Fibroblast of peridontal ligament (primary cell): ENCODE measurements at regions not wholly inside any gene's neighbourhood (a gene's known extent, or its start where the extent isn't known, plus 50 kb on each side); places are given as distances from the start of the nearest gene placed in this dataset.
A peak's percentile ranks its signal among the peaks of the same experiment; 100 is the strongest.
"Not testable (repeated sequence)": the region's sequence is repeated elsewhere in the genome, so short reads cannot be mapped to it uniquely, and the experiment has no call there.

Experiments
- DNase-seq: peaks from one replicate; pipeline ENCODE4 v3.0.0-alpha.2; 2010; ENCODE audit errors: extremely low read depth

DNA sequence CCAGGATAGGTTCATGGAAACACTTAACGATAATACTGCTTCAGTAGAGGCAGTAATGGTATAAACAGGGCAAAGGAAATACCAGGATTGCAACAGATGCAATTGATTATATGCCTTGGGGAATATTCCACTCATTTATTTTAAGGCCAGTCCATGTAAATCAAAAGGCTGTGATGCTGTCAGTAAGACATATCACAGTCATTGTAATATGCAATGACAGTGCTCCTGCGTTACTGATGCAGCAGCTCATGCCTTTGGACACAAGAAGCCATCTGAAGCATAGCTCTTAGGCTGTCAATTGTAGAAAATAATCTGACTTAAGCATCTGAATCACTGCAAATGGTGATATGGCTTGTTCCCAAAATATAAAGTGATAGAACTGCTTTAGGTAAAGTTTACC, 674.8 kb downstream of the TMTC2 start:
- no peak for DNase-seq

DNA sequence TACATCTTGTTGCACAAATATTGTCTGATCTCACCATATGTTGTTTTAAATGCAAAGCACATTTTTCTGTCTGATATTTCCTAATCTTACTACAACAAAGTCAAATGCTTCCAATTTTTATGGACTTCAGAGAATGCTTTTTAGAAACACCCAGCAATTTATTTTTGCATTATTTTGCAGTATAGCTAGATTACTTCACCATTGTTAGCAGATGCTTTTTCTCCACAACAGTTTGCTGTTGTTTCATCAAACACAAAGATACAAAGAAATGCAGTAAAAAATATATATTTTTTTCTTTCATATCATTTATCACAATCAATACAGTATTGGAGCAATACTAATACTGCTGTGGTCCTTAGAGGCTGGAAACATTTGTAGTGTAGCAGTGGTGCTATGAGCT, 674.4 kb downstream of the TMTC2 start:
- DNase-seq, result no peak

GRCh38 chr12:83349907-83350611, 663.4 kb downstream of the TMTC2 start:
- DNase-seq, result no peak

GRCh38 chr12:83346333-83346732, 659.6 kb downstream of the TMTC2 start:
- DNase-seq, result no peak

- no peak for DNase-seq
Observed at GRCh38 chr12:83343767-83344166, 657.1 kb downstream of the TMTC2 start.

GRCh38 chr12:83335748-83336147, 649.0 kb downstream of the TMTC2 start:
- DNase-seq, result no peak

DNA sequence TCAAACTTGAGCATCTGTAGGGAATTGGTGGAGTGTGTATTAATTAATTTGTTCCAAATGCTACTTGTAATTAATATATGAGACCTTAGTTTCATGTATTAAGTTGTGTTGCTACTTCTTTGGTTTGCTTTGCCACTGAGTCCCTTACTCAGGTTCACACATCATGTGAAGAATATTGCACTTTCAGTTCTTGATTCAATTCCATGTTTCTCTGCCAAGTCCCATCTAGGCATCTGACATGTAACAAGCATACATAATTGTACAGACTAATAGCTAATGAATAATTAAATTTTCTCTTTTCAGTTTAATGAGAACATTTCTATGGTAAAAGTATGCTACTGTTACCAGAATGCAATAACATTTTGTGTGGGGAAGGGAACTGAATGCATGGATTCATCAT, 640.0 kb downstream of the TMTC2 start:
- DNase-seq, result no peak

DNA sequence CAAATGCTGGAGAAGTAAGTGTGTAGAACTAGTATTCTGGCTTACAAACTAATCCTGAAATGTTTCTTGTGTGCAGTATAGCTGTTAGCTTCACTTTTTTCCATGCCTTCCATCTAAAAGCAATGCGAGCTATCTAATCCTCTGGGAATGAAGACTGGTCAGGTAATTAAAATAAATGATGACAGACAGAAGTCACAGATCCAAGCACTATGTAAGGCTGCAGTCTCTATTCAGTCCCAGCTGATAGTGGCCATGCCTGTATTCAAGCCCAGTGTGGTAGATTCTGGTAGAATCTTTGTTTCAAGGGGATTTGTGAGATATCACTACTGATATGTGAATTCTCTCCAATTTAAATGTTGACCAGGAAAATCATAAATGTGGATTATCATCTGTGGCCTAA, 637.2 kb downstream of the TMTC2 start:
- DNase-seq, result no peak

GRCh38 chr12:83322809-83323208, 636.1 kb downstream of the TMTC2 start:
- DNase-seq, result no peak

GRCh38 chr12:83321971-83322370, 635.3 kb downstream of the TMTC2 start:
- DNase-seq, result no peak

DNA sequence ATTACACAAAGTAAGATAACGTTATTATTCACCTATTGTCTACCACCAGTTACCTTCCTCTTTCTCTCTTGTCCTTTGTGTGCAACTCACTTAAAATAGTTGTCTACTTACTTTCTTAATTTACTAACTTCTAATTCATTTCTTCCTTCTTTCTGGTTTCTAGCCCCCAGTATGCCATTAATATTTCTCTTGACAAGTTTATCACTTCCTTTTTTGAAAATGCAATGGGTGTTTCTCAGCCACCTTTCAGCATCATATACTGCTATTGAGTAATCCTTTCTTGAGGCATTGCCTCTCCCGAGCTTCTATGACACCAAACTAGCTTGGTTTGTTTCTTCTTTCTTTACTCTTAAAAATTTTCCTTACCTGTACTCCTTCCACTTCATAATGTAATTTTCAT, 633.6 kb downstream of the TMTC2 start:
- no peak for DNase-seq

DNA sequence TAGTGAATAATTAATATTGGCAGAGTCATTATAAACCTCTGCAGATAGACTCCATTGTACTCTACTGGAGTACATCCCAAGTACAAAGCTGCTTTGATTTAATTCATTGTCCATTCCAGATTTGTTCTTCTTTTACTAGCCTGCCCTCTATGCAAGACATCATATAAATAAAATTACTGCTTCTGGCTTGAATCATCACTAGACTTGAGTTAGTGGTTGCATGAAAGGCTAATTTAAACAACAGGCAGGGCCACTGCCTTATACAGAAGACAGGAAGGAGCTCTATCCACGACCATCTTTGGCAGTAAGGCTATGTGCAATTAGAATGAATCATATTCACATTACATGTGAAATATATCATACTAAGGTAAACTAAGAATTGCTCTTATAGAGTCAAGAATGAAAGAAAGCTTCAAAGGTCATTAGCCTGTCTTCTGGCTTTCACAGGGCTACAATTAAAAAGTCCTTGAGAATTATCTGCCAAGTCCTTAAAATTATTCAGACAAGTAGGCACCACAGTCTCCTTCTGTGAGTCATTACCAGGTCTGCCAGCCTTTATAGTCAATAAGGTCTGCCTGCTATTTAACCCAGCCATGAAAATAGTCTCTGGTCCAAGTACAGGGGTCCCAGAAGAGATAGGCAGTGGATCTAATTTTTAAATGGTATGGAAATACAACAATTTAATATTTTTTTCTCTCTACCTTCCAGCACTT, 631.8 kb downstream of the TMTC2 start:
- peak; percentile 30 for DNase-seq

GRCh38 chr12:83317595-83317994, 630.9 kb downstream of the TMTC2 start:
- DNase-seq, result no peak

DNA sequence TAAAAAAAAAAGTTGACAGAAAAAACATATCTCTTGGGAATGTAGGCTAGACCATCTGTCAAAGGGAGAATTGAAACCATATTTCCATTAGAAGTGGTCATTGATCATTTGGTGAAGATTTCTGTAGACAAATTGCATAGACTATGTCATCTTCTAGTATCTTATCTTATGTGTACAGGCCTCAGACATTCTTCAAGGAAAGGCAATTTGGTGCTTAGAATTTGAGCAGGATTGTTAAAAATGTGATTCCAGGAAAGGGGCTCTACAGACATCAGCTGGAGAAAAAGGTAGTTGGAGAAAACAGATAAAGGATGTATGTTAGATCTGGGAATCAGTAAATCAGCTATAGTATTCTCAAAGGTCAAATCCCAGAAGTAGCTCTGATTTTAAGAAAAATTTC, 627.1 kb downstream of the TMTC2 start:
- DNase-seq, result no peak

DNA sequence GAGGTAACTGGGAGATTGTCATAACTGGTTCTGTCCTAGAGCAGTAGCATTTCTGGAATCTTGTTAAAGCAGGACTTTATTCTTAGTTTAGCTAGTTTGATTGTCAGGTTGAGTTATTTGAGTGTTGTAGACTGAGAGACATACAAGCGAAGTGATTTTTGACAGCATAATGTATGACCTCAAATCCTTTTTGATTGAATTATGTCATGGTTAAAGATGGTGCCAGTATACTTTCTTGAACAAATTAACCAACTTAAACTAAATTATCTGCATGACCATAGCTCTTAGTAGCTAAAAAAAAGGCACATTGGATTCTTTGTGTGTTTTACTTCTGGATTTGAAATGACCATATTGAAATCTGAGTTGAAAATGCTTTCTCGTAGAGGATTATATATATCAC, 626.6 kb downstream of the TMTC2 start:
- DNase-seq, result no peak

GRCh38 chr12:83276904-83277303, 590.2 kb downstream of the TMTC2 start:
- DNase-seq, result no peak

DNA sequence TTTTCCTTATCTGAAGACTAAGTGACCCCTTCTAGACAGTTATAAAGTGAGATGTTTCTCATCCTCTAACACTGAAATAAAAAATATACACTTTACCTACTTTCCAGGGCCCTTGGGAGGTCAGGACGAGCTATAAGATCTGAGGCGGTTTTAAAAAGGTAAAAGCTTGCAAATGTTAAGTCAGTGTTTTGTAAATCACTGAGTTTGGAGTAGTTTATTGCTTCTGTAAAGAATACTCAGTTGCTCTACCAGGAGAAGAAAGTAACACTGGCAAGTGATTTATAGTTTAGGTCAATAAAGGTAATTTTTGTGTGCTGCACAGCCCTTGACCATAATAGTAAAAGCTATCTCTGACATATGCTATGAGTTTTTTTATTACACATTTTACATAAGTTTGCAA, 584.5 kb downstream of the TMTC2 start:
- no peak for DNase-seq

DNA sequence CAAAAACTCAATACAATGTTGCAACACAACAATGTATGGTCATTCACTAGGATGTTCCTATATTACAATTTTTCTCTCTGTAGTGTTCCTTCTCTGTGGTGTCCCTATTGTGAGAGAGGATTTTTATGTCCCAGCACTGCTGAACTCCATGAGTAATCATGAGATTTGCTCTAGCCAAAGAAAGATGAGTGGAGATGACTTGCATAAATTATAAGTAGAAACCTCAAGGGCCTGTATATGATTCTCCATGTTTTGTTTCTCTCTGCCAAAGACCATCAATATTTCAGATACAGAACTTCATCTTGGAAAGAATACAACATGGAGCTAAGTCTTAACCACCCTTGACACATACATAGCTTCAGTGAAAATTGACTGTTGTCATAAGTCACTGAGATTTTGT, 579.1 kb downstream of the TMTC2 start:
- no peak for DNase-seq

DNA sequence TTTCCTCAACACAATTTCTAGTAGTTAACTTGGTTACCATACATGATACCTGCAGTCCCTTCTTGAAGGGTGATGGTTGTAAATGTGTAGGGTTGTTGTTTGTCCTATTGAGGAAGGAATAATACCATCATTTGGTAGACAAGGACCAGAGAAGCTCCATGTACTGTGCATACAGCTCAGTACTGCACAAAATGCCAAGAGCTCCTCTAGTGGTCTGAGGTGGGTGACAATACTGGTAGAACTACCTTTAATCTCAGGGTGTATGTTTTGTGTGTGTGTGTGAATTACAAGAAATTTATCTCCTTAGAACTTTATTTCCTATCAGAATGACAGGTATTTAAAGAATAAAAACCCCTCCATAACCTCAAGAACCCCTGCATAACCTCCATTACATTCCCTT, 575.3 kb downstream of the TMTC2 start:
- DNase-seq, result no peak

GRCh38 chr12:83260126-83260525, 573.4 kb downstream of the TMTC2 start:
- DNase-seq, result not testable (repeated sequence)

- DNase-seq, result no peak
Observed at GRCh38 chr12:83257726-83258125, 571.0 kb downstream of the TMTC2 start.

- DNase-seq, result no peak
Observed at GRCh38 chr12:83256562-83256961, 569.9 kb downstream of the TMTC2 start.

DNA sequence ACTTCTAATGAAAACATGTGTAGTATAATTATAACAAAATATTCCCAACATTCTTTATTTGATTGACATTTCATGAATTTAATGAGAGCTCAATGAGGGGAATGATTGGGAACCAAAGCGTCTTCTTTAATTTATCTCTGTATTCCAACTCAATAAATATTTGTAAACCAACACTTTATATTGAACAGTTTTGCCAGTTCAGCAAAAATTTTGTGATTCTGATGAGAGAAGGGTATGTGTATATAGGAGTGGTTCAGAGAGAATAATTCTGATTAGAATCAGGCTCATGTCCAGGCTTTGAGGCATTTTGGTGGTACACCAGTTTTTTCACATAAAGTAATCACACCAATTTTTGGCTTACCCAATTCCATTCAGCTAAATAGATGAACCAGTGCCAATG, 564.2 kb downstream of the TMTC2 start:
- no peak for DNase-seq

- no peak for DNase-seq
Observed at GRCh38 chr12:83245156-83245555, 558.5 kb downstream of the TMTC2 start.
